GM13977 (cell line): ENCODE measurements at regions not wholly inside any gene's neighbourhood (a gene's known extent, or its start where the extent isn't known, plus 50 kb on each side); places are given as distances from the start of the nearest gene placed in this dataset.

Source experiments
- DNase-seq: peaks from one replicate; pipeline ENCODE4 v3.0.0; 2012; ENCODE audit warnings: low spot score
- CTCF ChIP-seq: IDR thresholded peaks from 2 replicates; pipeline ENCODE4 v1.5.1; 2012; ENCODE audit warnings: mild to moderate bottlenecking, control low read depth; ENCODE audit not compliant: insufficient read depth; ENCODE audit errors: extremely low read depth, missing control alignments
- in situ Hi-C: fragments of 300-500 bp; cut with MboI; formaldehyde crosslinking; loops from one replicate; pipeline ENCODE4 v1.12.0; 2022; ENCODE audit warnings: low sequenced_read_pairs, low pct_unique_long_range_greater_than_20kb, mixed read lengths, inconsistent platforms; ENCODE audit not compliant: unreplicated experiment

DNA sequence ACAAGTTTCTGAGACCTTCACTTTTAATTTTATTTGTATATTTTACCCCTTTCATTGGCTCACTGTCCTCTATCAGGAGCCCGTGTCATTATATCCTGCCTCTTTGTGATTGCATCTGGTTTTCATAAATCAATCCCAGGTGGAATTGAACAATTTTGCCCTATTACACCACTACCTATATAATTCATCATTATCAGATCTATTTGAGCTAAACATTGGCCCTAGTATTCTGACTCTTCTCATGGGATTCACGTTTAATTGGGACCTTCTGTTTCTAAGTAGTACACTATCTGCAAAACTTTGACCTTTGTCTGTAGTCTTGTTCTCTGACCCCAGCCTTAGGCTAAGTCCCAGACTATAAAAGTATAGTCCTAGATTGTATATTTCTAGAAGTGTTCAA, 114.1 kb downstream of the FAT4 start:
- in situ Hi-C loops, result no loop called here
- no peak for DNase-seq
- TF ChIP-seq CTCF, result no peak

DNA sequence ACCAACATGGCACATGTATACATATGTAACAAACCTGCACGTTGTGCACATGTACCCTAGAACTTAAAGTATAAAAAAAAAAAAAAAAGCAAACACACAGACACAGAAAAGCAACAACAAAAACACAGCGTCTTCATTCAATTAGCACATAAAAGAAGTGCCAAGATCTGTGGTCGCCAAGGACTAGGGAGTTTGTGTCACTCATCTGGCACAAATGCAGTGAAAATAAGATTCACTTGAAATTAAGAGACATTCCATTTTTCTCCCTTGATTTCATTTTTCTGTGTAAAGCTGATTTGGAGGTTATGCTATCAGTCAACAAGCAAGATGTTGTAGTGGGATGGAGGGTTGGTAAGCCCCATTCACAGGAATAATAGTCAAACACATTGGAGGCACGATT, 115.3 kb downstream of the FAT4 start:
- in situ Hi-C loops, result no loop called here
- no peak for DNase-seq
- TF ChIP-seq CTCF, result no peak

- TF ChIP-seq CTCF, result no peak
- no peak for DNase-seq
- in situ Hi-C loops, result no loop called here
Observed at GRCh38 chr4:125432078-125432477, 117.3 kb downstream of the FAT4 start.

DNA sequence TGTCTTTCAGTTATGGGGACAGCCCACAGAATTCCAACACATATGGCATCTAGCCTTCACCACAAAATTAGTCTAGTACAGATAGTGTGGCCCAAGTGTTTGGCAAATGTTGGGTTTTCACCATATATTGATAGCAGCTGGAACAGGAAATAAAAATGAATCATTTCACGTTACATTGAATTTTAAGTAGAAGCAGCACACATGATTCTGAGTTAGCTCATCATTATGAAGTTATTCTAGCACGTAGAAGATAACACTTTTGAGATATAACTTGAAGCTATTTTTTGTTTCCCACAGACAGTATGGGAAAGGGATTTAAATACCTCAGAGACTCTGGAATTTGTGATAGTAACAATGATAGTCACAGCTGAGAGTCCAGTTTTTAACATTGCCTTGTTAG, 118.7 kb downstream of the FAT4 start:
- TF ChIP-seq CTCF, result no peak
- no peak for DNase-seq
- in situ Hi-C loops, result no loop called here

GRCh38 chr4:125434136-125434535, 119.4 kb downstream of the FAT4 start:
- no peak for DNase-seq

DNA sequence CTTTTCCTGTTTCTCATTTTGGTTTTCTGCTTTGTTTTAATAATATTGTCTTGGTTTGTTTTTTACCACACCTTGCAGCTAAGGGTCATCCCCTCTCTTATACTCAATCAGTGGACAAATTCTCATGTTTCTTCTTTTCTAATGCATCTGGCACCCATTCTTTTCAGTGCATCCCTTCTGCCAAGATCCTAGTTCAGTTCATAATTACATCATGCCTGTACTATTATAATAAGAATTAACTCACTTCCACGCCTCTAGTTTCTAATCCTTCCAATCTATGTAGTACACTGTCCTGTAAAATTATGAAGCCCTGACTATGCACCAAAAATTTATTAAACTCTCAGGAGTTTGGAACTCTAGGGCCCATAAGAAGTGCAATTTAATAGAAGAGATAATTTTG, 126.1 kb downstream of the FAT4 start:
- in situ Hi-C loops, result no loop called here
- DNase-seq, result no peak
- TF ChIP-seq CTCF, result no peak

More at GRCh38 chr4:125434136-125434535, 119.4 kb downstream of the FAT4 start:
- TF ChIP-seq CTCF, result no peak
- in situ Hi-C loops, result no loop called here

DNA sequence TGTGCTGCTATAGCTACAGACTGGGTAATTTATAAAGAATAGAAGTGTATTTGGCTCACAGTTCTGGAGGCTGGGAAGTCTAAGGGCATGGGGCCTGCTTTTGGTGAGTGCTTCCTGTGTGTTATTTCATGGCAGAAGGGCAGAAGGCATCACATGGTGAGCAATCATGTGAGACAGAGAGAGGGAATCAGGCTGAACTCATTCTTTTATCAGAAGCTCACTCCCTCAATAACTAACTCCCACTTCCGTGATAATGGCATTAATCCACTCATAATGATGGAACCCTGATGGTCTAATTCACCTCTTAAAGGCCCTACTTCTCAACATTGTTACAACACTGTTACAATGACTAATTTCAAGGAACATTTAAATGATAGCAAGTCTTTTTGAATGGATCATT, 129.4 kb downstream of the FAT4 start:
- DNase-seq, result no peak
- in situ Hi-C loops, result no loop called here
- no peak for TF ChIP-seq CTCF
